GM23248 (cell line): ENCODE measurements at regions not wholly inside any gene's neighbourhood (a gene's known extent, or its start where the extent isn't known, plus 50 kb on each side); places are given as distances from the start of the nearest gene placed in this dataset.

ENCODE experiments used
- EZH2 ChIP-seq: fragments of 200-600 bp; sonication (generic); IDR thresholded peaks from 2 replicates; pipeline ENCODE4 v1.6.1; 2018; ENCODE audit warnings: antibody characterized with exemption, mild to moderate bottlenecking; ENCODE audit not compliant: insufficient read depth, poor library complexity, severe bottlenecking
- EZH2phosphoT487 ChIP-seq: fragments of 200-600 bp; sonication (generic); IDR thresholded peaks from 2 replicates; pipeline ENCODE4 v1.6.1; 2018; ENCODE audit warnings: antibody characterized with exemption, moderate library complexity, mild to moderate bottlenecking, low read depth; ENCODE audit not compliant: insufficient read depth

DNA sequence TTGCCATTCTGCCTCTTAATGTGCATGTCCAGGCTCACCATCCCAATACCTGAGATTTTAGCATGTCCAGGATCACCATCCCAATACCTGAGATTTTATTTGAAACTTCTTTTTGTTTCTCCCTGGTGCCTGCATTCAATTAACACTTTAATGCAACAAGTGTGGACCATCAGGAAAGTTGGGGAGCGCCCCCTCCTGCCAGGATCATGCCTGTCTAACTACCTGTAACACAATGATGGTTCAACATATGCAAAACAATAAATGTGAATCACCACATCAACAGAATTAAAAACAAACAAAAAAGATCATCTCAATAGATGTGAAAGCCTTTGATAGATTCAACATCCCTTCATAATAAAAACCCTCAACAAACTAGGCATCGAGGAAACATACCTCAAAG is 1359.5 kb upstream of the DIAPH2 start:
- no peak for TF ChIP-seq EZH2
- no peak for TF ChIP-seq EZH2phosphoT487
